ENCODE measurements at regions not wholly inside any gene's neighbourhood (a gene's known extent, or its start where the extent isn't known, plus 50 kb on each side); places are given as distances from the start of the nearest gene placed in this dataset.

GRCh38 chr9:28255174-28255573 lies 681.9 kb upstream of the C9orf72 start:
- no peak for TF ChIP-seq CTCF (IDR thresholded peaks at IDR 0.05)
- TF ChIP-seq REST (IDR thresholded peaks at IDR 0.05; ENCODE audit: insufficient read depth in 1 of 2, low read depth in 2 of 2, low read length in 1 of 2) = no peak
- TF ChIP-seq POLR2AphosphoS5 (IDR thresholded peaks at IDR 0.05; ENCODE audit: low read depth, low read length) = no peak
- no peak for TF ChIP-seq TCF7L2 (IDR thresholded peaks at IDR 0.05; ENCODE audit: low read depth, low read length)
